WTC11 (cell line): ENCODE measurements at regions not wholly inside any gene's neighbourhood (a gene's known extent, or its start where the extent isn't known, plus 50 kb on each side); places are given as distances from the start of the nearest gene placed in this dataset.

Experiments used
- CTCF ChIP-seq: fragments of 200-600 bp; IDR thresholded peaks from 2 replicates; pipeline ENCODE4 v1.8.0; 2022; ENCODE audit warnings: antibody characterized with exemption
- E2F4 ChIP-seq: sonication (generic); formaldehyde crosslinking; IDR thresholded peaks from 2 replicates; pipeline ENCODE4 v1.8.1; 2022; ENCODE audit warnings: low read depth, mild to moderate bottlenecking, moderate library complexity, missing genetic modification reagents, borderline replicate concordance
- ERG ChIP-seq: fragments of 250-450 bp; sonication (Bioruptor Pico); IDR thresholded peaks from 2 replicates; pipeline ENCODE4 v1.8.0; 2021; ENCODE audit warnings: mild to moderate bottlenecking
- FOXP4 ChIP-seq: sonication (generic); formaldehyde crosslinking; IDR thresholded peaks from 2 replicates; pipeline ENCODE4 v1.8.0; 2022; ENCODE audit warnings: mild to moderate bottlenecking, missing genetic modification reagents
- IRF1 ChIP-seq: sonication (generic); formaldehyde crosslinking; IDR thresholded peaks from 2 replicates; pipeline ENCODE4 v1.8.0; 2023; ENCODE audit warnings: missing genetic modification reagents
- NR1H2 ChIP-seq: sonication (generic); formaldehyde crosslinking; IDR thresholded peaks from 2 replicates; pipeline ENCODE4 v1.9.0; 2021; ENCODE audit warnings: mild to moderate bottlenecking, moderate library complexity, missing genetic modification reagents
- STAT6 ChIP-seq: sonication (generic); formaldehyde crosslinking; conservative IDR thresholded peaks from 2 replicates; pipeline ENCODE4 v1.8.1; 2023; ENCODE audit warnings: mild to moderate bottlenecking, low read depth, missing genetic modification reagents, moderate library complexity

- TF ChIP-seq FOXP4 (CRISPR knock-in tag) (no peak), STAT6 (CRISPR knock-in tag) (no peak), E2F4 (CRISPR knock-in tag) (no peak), ERG (CRISPR knock-in tag) (no peak), CTCF (no peak), IRF1 (CRISPR knock-in tag) (no peak), NR1H2 (no peak)
Measured at GRCh38 chr10:52577047-52577446, 195.5 kb downstream of the MBL2 start.
